Uterus (tissue), 3 donors: ENCODE measurements at regions not wholly inside any gene's neighbourhood (a gene's known extent, or its start where the extent isn't known, plus 50 kb on each side); places are given as distances from the start of the nearest gene placed in this dataset.

Source experiments
- DNase-seq, 2 donors: peaks; one replicate each; pipeline ENCODE4 v3.0.0-alpha.2; 2019 to 2020
- H3K27ac ChIP-seq, 2 donors: fragments of 200-600 bp; sonication (generic); 1 replicate in 1 of 2; 2 replicates in 1 of 2; pipeline ENCODE4 v1.5.1; 2016 to 2018
- H3K27me3 ChIP-seq, 2 donors: fragments of 200-600 bp; sonication (generic); one replicate each; pipeline ENCODE4 v1.5.1; 2018 to 2019; ENCODE audit warnings: control low read depth in 1 of 2
- H3K36me3 ChIP-seq, 2 donors: fragments of 200-600 bp; sonication (generic); one replicate each; pipeline ENCODE4 v1.5.1; 2019; ENCODE audit warnings: control low read depth in 1 of 2
- H3K4me1 ChIP-seq, 2 donors: fragments of 200-600 bp; sonication (generic); one replicate each; pipeline ENCODE4 v1.5.1; 2018 to 2019; ENCODE audit warnings: control low read depth in 1 of 2
- H3K4me3 ChIP-seq, 2 donors: fragments of 200-600 bp; sonication (generic); 1 replicate in 1 of 2; 2 replicates in 1 of 2; pipeline ENCODE4 v1.5.1; 2018 to 2019; ENCODE audit warnings: mild to moderate bottlenecking in 1 of 2
- H3K9me3 ChIP-seq, 2 donors: fragments of 200-600 bp; sonication (generic); one replicate each; pipeline ENCODE4 v1.5.1; 2019; ENCODE audit warnings: control low read depth in 1 of 2
- CTCF ChIP-seq, 4 experiments: fragments of 200-600 bp in 2 of 4; fragments of 450-650 bp in 2 of 4; sonication (generic) in 2 of 4; IDR thresholded peaks; one replicate each; pipeline ENCODE4 v1.5.1; 2016 to 2019; ENCODE audit warnings: antibody characterized with exemption in 4 of 4, mild to moderate bottlenecking in 2 of 4, moderate library complexity in 1 of 4
- POLR2A ChIP-seq, 2 donors: fragments of 450-650 bp; IDR thresholded peaks; one replicate each; pipeline ENCODE4 v1.6.1; 2016; ENCODE audit warnings: antibody characterized with exemption in 2 of 2, mild to moderate bottlenecking in 1 of 2, moderate library complexity in 1 of 2
- intact Hi-C: fragments of 100-400 bp; cut with DNase I; formaldehyde crosslinking; loops from one replicate; pipeline ENCODE4 v1.15.1; 2023; ENCODE audit warnings: low total_unique reads
- donor health status: DM: yes; HTN: yes; CAD: no.

GRCh38 chr9:80437825-80438224, 866.1 kb downstream of the TLE4 start:
- no peak for DNase-seq
- TF ChIP-seq POLR2A (IDR thresholded peaks at IDR 0.05) (no peak), CTCF (IDR thresholded peaks at IDR 0.05) (no peak)
- no peak overlapping the region for H3K27ac ChIP-seq
- no peaks in the 10 kb centered on the region for H3K9me3 ChIP-seq
- intact Hi-C loops: no loop called here
- no peaks in the 10 kb centered on the region for H3K4me1 ChIP-seq
- H3K36me3 ChIP-seq: no peaks in the 10 kb centered on the region
- H3K4me3 ChIP-seq: no peak overlapping the region
- H3K27me3 ChIP-seq: no peaks in the 10 kb centered on the region

DNA sequence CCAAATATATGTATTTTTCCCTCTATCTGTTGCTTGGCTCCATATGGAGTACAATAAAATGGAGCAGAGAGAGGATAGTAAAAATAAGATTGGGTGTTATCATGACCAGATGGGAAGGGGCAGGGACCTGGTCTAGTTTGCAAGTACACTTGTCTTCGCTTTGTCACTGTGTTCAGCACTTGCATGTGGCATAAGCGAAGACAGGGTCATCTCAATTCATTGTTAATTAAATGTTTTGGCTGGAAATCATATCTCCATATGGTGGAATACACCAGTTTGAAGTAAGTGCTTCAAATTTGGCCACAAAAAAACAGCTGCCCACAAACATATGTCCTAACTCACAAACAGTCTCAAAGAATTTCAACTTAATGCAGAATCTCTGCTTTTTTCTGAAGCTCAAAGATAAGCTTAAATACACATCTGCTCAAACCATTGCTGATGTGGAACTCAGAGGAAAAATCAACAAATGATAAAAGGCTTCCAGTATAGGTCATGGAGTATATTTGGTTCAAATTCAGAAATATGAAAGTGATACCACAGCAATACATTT, 865.4 kb downstream of the TLE4 start:
- TF ChIP-seq CTCF (IDR thresholded peaks at IDR 0.05): no peak
- no peak for TF ChIP-seq POLR2A (IDR thresholded peaks at IDR 0.05)
- Histone ChIP-seq H3K36me3 (no peaks in the 10 kb centered on the region), H3K4me3 (no peak overlapping the region), H3K27me3 (no peaks in the 10 kb centered on the region), H3K4me1 (no peaks in the 10 kb centered on the region), H3K27ac (no peak overlapping the region), H3K9me3 (no peaks in the 10 kb centered on the region)
- intact Hi-C loops: no loop called here
- DNase-seq: no peak

GRCh38 chr9:80435591-80435990, 863.8 kb downstream of the TLE4 start:
- no peaks in the 10 kb centered on the region for H3K4me1 ChIP-seq
- H3K4me3 ChIP-seq: no peak overlapping the region
- no peak for TF ChIP-seq CTCF (IDR thresholded peaks at IDR 0.05)
- no peak for TF ChIP-seq POLR2A (IDR thresholded peaks at IDR 0.05)
- no peaks in the 10 kb centered on the region for H3K27me3 ChIP-seq
- H3K27ac ChIP-seq: no peak overlapping the region
- intact Hi-C loops: no loop called here
- H3K36me3 ChIP-seq: no peaks in the 10 kb centered on the region
- DNase-seq: no peak
- H3K9me3 ChIP-seq: no peaks in the 10 kb centered on the region

DNA sequence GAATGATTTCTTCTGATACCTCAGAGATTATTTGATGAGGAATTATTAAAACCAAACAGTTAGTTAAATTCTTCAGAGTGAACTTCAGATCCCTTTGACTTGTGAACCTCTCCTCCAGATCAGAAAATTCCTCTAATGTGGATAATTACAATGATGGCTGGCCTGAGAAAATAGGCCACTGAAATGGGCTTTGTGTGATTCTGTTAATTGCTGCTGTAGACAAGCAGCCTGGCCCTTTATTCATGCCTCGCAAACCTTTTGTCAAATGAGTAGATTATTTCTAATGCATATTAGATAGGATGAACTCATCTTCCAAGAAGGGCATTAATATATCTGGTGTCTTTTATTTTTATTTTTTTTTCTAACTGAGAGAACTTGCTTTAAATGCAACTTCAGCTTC, 855.2 kb downstream of the TLE4 start:
- intact Hi-C loops: no loop called here
- Histone ChIP-seq H3K4me1 (no peaks in the 10 kb centered on the region), H3K27ac (no peak overlapping the region), H3K4me3 (no peak overlapping the region), H3K36me3 (no peaks in the 10 kb centered on the region), H3K27me3 (no peaks in the 10 kb centered on the region), H3K9me3 (no peaks in the 10 kb centered on the region)
- no peak for TF ChIP-seq POLR2A (IDR thresholded peaks at IDR 0.05)
- no peak for TF ChIP-seq CTCF (IDR thresholded peaks at IDR 0.05)
- DNase-seq: no peak

- no peaks in the 10 kb centered on the region for H3K27me3 ChIP-seq
- TF ChIP-seq POLR2A (IDR thresholded peaks at IDR 0.05): no peak
- no peak for TF ChIP-seq CTCF (IDR thresholded peaks at IDR 0.05)
- H3K36me3 ChIP-seq: no peaks in the 10 kb centered on the region
- intact Hi-C loops: no loop called here
- peaks cover 0 to 4% of the 10 kb centered on the region in 2 donors for H3K9me3 ChIP-seq
- no peak overlapping the region for H3K4me3 ChIP-seq
- DNase-seq: no peak
- no peak overlapping the region for H3K27ac ChIP-seq
- H3K4me1 ChIP-seq: no peaks in the 10 kb centered on the region
These were observed 845.5 kb downstream of the TLE4 start for GRCh38 chr9:80417211-80417773.
